ENCODE measurements at regions not wholly inside any gene's neighbourhood (a gene's known extent, or its start where the extent isn't known, plus 50 kb on each side); places are given as distances from the start of the nearest gene placed in this dataset.

- no peak for TF ChIP-seq CTCF (IDR thresholded peaks at IDR 0.05)
- TF ChIP-seq POLR2A (IDR thresholded peaks at IDR 0.05), result no peak
Measured at GRCh38 chr12:4032924-4033615, 159.9 kb upstream of the PARP11 start.

Measured in breast epithelium (tissue), 3 donors.